22Rv1 (cell line): ENCODE measurements at regions not wholly inside any gene's neighbourhood (a gene's known extent, or its start where the extent isn't known, plus 50 kb on each side); places are given as distances from the start of the nearest gene placed in this dataset.

Experiments
- ZFX ChIP-seq: fragments of 450-650 bp; IDR thresholded peaks from 2 replicates; pipeline ENCODE4 v1.6.1; 2017; ENCODE audit warnings: antibody characterized with exemption, borderline replicate concordance
- TF ChIP-seq, protein P1 (sequence below): fragments of 450-650 bp; IDR thresholded peaks from 2 replicates; pipeline ENCODE4 v1.5.1; 2017; ENCODE audit warnings: mild to moderate bottlenecking

DNA sequence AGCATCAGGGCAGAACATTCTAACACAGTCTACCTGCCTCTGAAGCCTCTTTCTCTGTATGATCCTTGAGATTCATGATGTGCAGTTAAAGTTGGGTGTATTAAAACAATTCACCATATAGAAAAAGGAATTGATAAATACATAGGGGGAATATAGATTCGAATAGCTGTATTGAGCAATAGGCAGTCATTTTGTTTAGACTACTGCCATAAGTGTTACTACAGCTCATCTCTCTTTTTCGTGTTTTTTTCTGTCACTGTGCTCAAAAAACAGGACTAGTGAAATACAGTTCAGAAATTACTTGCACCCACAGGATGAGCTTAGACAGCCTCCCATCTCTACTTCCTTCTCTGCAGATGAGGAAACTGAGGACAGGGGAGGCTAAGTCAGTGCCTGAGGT, 144.6 kb upstream of the FBN2 start:
- TF ChIP-seq, protein P1, sequence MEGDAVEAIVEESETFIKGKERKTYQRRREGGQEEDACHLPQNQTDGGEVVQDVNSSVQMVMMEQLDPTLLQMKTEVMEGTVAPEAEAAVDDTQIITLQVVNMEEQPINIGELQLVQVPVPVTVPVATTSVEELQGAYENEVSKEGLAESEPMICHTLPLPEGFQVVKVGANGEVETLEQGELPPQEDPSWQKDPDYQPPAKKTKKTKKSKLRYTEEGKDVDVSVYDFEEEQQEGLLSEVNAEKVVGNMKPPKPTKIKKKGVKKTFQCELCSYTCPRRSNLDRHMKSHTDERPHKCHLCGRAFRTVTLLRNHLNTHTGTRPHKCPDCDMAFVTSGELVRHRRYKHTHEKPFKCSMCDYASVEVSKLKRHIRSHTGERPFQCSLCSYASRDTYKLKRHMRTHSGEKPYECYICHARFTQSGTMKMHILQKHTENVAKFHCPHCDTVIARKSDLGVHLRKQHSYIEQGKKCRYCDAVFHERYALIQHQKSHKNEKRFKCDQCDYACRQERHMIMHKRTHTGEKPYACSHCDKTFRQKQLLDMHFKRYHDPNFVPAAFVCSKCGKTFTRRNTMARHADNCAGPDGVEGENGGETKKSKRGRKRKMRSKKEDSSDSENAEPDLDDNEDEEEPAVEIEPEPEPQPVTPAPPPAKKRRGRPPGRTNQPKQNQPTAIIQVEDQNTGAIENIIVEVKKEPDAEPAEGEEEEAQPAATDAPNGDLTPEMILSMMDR, result no peak
- no peak for TF ChIP-seq ZFX
